PC-3 (cell line): ENCODE measurements at regions not wholly inside any gene's neighbourhood (a gene's known extent, or its start where the extent isn't known, plus 50 kb on each side); places are given as distances from the start of the nearest gene placed in this dataset.

Experiments used
- ATAC-seq: fragments of 200-7000 bp; cut with Tn5 transposase; 2 replicates; pipeline ENCODE4 v1.9.1; 2020; ENCODE audit warnings: mild to moderate bottlenecking, moderate library complexity
- BruUV-seq: library from RNA; stranded (reverse); fragments of 400-500 nt; replicated peaks from 2 replicates; lab custom pipeline; 2021; lab: Mats Ljungman, UMichigan
- CTCF ChIA-PET: fragments of 300-600 bp; sonication (Branson Sonifier 250); formaldehyde crosslinking; loops from one replicate; lab custom pipeline; 2022; ENCODE audit warnings: antibody characterized with exemption; lab: Charles Lee
- POLR2A ChIA-PET: fragments of 300-600 bp; sonication (Branson Sonifier 250); formaldehyde crosslinking; loops from one replicate; lab custom pipeline; 2022; ENCODE audit warnings: antibody characterized with exemption; ENCODE audit not compliant: unreplicated experiment; lab: Charles Lee
- DNase-seq: peaks from one replicate; pipeline ENCODE4 v3.0.0-alpha.2; 2015
- H2AFZ ChIP-seq: fragments of 300-600 bp; sonication (generic); 2 replicates; pipeline ENCODE4 v1.6.0; 2016; ENCODE audit warnings: antibody characterized with exemption, low read length
- H3F3A ChIP-seq: fragments of 300-600 bp; sonication (generic); one replicate; pipeline ENCODE4 v1.6.0; 2017; ENCODE audit warnings: antibody characterized with exemption, low read length, control low read depth, mild to moderate bottlenecking; ENCODE audit not compliant: unreplicated experiment
- H3K27ac ChIP-seq: fragments of 300-600 bp; sonication (generic); 2 replicates; pipeline ENCODE4 v1.5.1; 2016; ENCODE audit warnings: mild to moderate bottlenecking, low read length
- H3K27me3 ChIP-seq: fragments of 300-600 bp; sonication (generic); 2 replicates; pipeline ENCODE4 v1.6.1; 2016; ENCODE audit warnings: low read length, mixed read lengths
- H3K36me3 ChIP-seq: fragments of 300-600 bp; sonication (generic); 2 replicates; pipeline ENCODE4 v1.6.1; 2016; ENCODE audit warnings: low read depth, mixed run types, low read length, mixed read lengths
- H3K4me1 ChIP-seq: fragments of 300-600 bp; sonication (generic); 2 replicates; pipeline ENCODE4 v1.5.1; 2016; ENCODE audit warnings: low read length; ENCODE audit not compliant: insufficient read depth
- H3K4me2 ChIP-seq: fragments of 300-600 bp; sonication (generic); 2 replicates; pipeline ENCODE4 v1.6.0; 2016; ENCODE audit warnings: low read length
- H3K4me3 ChIP-seq: fragments of 300-600 bp; sonication (generic); 2 replicates; pipeline ENCODE4 v1.5.1; 2016; ENCODE audit warnings: mild to moderate bottlenecking, low read length, mixed read lengths
- H3K79me2 ChIP-seq: fragments of 300-600 bp; sonication (generic); 2 replicates; pipeline ENCODE4 v1.6.1; 2017; ENCODE audit warnings: low read length, mixed read lengths
- H3K9ac ChIP-seq: fragments of 300-600 bp; sonication (generic); 2 replicates; pipeline ENCODE4 v1.6.0; 2016; ENCODE audit warnings: mild to moderate bottlenecking, low read length
- H3K9me2 ChIP-seq: fragments of 300-600 bp; sonication (generic); replicated peaks from 2 replicates; pipeline ENCODE4 v1.6.1; 2016; ENCODE audit warnings: mixed run types, low read length, mixed read lengths
- H3K9me3 ChIP-seq: fragments of 300-600 bp; sonication (generic); 2 replicates; pipeline ENCODE4 v1.6.1; 2016; ENCODE audit warnings: low read length, mixed read lengths
- H4K20me1 ChIP-seq: fragments of 300-600 bp; sonication (generic); 2 replicates; pipeline ENCODE4 v1.6.1; 2016; ENCODE audit warnings: low read length, mixed read lengths
- EZH2 ChIP-seq: fragments of 300-600 bp; sonication (generic); IDR thresholded peaks from one replicate; pipeline ENCODE4 v1.6.1; 2017; ENCODE audit warnings: antibody characterized with exemption, mild to moderate bottlenecking, low read length; ENCODE audit not compliant: unreplicated experiment
- EZH2phosphoT487 ChIP-seq: fragments of 300-600 bp; sonication (generic); IDR thresholded peaks from 2 replicates; pipeline ENCODE4 v1.6.1; 2018; ENCODE audit warnings: mild to moderate bottlenecking, antibody characterized with exemption, low read length, borderline replicate concordance
- intact Hi-C: fragments of 100-400 bp; cut with micrococcal nuclease; formaldehyde crosslinking; loops from 2 replicates; pipeline ENCODE4 v1.9.0; 2023
- TF ChIP-seq, protein P1 (sequence below): fragments of 300-600 bp; sonication (generic); conservative IDR thresholded peaks from 2 replicates; pipeline ENCODE4 v1.5.1; 2017; ENCODE audit warnings: antibody characterized with exemption, low read depth, mild to moderate bottlenecking, low read length

DNA sequence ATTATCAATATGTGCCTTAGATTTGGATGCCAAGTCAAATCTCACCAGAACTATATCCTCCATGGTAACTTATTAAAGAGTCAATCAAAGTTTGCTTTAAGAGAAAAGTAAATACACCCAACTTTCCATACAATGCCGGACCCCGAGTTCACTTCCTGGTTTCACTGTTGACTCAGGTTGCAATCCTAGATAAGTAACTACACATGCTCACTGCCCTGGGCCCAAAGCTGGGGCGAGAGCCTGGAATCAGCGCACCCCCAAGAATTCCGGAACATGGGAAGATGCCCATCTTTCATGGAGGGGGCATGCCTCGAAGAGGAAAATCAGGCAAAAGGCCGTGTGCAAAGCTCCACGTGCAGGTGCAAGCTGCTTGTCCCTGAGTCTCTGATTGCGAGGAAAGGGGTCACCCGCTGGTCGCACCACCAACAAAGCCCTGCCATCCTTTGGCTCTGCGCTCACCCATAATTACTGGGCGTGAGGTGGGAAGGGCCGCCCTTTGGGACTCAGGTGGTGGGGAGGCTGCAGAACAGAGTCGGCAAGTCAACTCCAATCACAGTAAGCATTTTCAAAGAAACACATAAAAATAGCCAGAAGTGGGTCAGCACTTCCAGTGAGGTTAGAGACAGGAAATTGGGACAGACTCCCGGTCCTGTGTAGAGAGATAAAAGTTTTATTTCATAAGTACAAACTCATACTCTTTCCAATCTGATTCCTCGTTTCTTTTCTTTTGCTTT is 167.7 kb downstream of the TOMM20 start:
- DNase-seq (peak; percentile 83), ATAC-seq (peak; percentile 38)
- Histone ChIP-seq H3K4me2 (peak overlapping the region; percentile 80), H3K4me1 (peaks cover 91% of the 10 kb centered on the region), H3K36me3 (no peaks in the 10 kb centered on the region), H4K20me1 (no peaks in the 10 kb centered on the region), H3K79me2 (no peaks in the 10 kb centered on the region), H2AFZ (no peak overlapping the region), H3K9me2 (no peaks in the 10 kb centered on the region), H3K27me3 (no peaks in the 10 kb centered on the region), H3K4me3 (peak overlapping the region; percentile 20; the same call in 1 of the 2 replicates), H3K9ac (peak overlapping the region; percentile 95), H3F3A (peaks cover 9% of the 10 kb centered on the region), H3K27ac (peak overlapping the region; percentile 100), H3K9me3 (no peaks in the 10 kb centered on the region)
- CTCF ChIA-PET, result no interaction called here
- intact Hi-C loops, result loop anchor here (1.0 to 5.0 kb wide), 3 partner anchors 27 to 239 kb away; no protein-coding TSS in a partner anchor
- BruUV-seq, result no TSS peak
- POLR2A ChIA-PET, result no interaction called here
- TF ChIP-seq, protein P1, sequence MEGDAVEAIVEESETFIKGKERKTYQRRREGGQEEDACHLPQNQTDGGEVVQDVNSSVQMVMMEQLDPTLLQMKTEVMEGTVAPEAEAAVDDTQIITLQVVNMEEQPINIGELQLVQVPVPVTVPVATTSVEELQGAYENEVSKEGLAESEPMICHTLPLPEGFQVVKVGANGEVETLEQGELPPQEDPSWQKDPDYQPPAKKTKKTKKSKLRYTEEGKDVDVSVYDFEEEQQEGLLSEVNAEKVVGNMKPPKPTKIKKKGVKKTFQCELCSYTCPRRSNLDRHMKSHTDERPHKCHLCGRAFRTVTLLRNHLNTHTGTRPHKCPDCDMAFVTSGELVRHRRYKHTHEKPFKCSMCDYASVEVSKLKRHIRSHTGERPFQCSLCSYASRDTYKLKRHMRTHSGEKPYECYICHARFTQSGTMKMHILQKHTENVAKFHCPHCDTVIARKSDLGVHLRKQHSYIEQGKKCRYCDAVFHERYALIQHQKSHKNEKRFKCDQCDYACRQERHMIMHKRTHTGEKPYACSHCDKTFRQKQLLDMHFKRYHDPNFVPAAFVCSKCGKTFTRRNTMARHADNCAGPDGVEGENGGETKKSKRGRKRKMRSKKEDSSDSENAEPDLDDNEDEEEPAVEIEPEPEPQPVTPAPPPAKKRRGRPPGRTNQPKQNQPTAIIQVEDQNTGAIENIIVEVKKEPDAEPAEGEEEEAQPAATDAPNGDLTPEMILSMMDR, result no peak
- TF ChIP-seq EZH2phosphoT487 (no peak), EZH2 (no peak)

DNA sequence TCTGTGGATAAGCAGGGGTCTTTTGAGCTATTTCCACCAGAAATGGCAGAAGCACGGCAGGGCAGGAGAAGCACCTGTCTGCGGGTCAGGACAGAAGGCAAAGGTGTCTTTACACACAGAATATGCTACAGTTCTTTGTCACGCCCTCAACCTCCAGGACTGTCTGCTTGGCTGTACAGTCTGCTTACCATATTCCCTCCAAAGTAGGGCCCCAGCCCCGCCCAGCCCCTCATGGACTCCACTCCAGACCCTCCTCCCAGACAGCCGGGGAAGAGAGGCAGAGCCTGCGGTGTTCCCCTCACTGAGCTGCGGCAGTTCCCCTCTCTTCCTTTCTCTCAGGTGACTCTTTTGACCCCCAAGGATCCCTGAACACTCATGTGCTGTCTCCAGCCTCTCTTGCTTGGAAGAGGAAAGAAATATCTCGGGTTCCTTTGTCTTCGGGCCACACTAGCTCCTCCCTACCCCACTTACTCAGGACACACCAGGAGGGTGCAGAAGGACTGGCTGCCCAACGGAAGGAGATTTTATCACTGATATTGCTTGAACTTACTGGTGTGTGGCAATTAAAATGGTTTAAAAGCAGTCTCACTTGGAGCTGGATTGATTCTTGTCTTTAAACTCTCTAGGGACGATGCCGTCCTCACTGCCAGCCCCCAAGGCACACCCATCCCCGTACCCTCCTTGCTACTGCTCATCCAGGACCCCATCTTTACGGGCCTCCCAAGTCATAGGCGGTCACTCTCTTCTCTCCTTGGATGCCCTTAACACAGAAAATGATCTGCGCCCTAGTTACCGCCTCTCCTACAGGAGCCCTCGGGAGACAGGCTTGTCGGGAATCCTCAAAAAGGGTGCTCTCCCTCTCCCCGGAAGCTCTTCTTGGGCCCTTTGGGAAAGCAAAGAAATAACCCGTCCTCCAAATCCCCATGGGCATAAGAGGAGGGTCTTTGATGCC is 169.7 kb downstream of the TOMM20 start:
- ATAC-seq (no peak), DNase-seq (no peak)
- Histone ChIP-seq H3K79me2 (no peaks in the 10 kb centered on the region), H2AFZ (no peak overlapping the region), H3K4me2 (no peak overlapping the region), H3K4me1 (peaks cover 87% of the 10 kb centered on the region), H3F3A (peaks cover 9% of the 10 kb centered on the region), H3K4me3 (no peak overlapping the region), H3K27me3 (no peaks in the 10 kb centered on the region), H4K20me1 (no peaks in the 10 kb centered on the region), H3K36me3 (no peaks in the 10 kb centered on the region), H3K9ac (peak overlapping the region; percentile 95; the same call in 1 of the 2 replicates), H3K9me2 (no peaks in the 10 kb centered on the region), H3K27ac (peak overlapping the region; percentile 100), H3K9me3 (no peaks in the 10 kb centered on the region)
- TF ChIP-seq, protein P1, result no peak
- TF ChIP-seq EZH2phosphoT487 (no peak), EZH2 (no peak)
- no TSS peak for BruUV-seq
- intact Hi-C loops, result no loop called here
- POLR2A ChIA-PET, result no interaction called here
- CTCF ChIA-PET, result no interaction called here
